H1 (cell line): ENCODE measurements at regions not wholly inside any gene's neighbourhood (a gene's known extent, or its start where the extent isn't known, plus 50 kb on each side); places are given as distances from the start of the nearest gene placed in this dataset.
"Not testable (repeated sequence)": the region's sequence is repeated elsewhere in the genome, so short reads cannot be mapped to it uniquely, and the experiment has no call there.

ENCODE experiments used
- CTCF ChIA-PET: fragments of 300-600 bp; sonication (Branson Sonifier 250); formaldehyde crosslinking; loops from one replicate; lab custom pipeline; 2021; ENCODE audit not compliant: partially characterized antibody; lab: Charles Lee
- POLR2A ChIA-PET: fragments of 300-600 bp; sonication (Branson Sonifier 250); formaldehyde crosslinking; loops from one replicate; lab custom pipeline; 2021; ENCODE audit warnings: inconsistent platforms; ENCODE audit not compliant: partially characterized antibody; lab: Charles Lee
- DNase-seq, 2 experiments: peaks; one replicate each; pipeline versions ENCODE4 v3.0.0 to v3.0.0-alpha.2; 2010 to 2022; ENCODE audit warnings: low spot score in 2 of 2, low read depth in 1 of 2, mixed read lengths in 1 of 2
- FAIRE-seq: peaks from 2 replicates; lab custom pipeline; 2011; peaks lifted over from hg19 to GRCh38; lab: Jason Lieb, UNC
- H2AFZ ChIP-seq: 2 replicates; pipeline ENCODE4 v1.8.1; 2012; ENCODE audit warnings: low read length, inconsistent platforms
- H2AK5ac ChIP-seq: 2 replicates; pipeline ENCODE4 v1.6.1; 2013; ENCODE audit warnings: low read depth, low read length
- H2BK120ac ChIP-seq: replicated peaks from 2 replicates; pipeline ENCODE3; 2013; ENCODE audit warnings: low read depth, low read length, inconsistent platforms
- H2BK12ac ChIP-seq: 2 replicates; pipeline ENCODE4 v1.6.1; 2013; ENCODE audit warnings: low read depth, low read length
- H2BK15ac ChIP-seq: 2 replicates; pipeline ENCODE4 v1.6.1; 2013; ENCODE audit warnings: low read length
- H2BK20ac ChIP-seq: 2 replicates; pipeline ENCODE4 v1.6.1; 2013; ENCODE audit warnings: low read length
- H2BK5ac ChIP-seq: 2 replicates; pipeline ENCODE4 v1.6.1; 2013; ENCODE audit warnings: low read depth, low read length
- H3K14ac ChIP-seq: 2 replicates; pipeline ENCODE4 v1.6.1; 2013; ENCODE audit warnings: inconsistent platforms; ENCODE audit not compliant: insufficient read length
- H3K18ac ChIP-seq: 2 replicates; pipeline ENCODE4 v1.6.1; 2013; ENCODE audit warnings: low read length; ENCODE audit errors: extremely low read depth
- H3K23ac ChIP-seq: 2 replicates; pipeline ENCODE4 v1.6.1; 2013; ENCODE audit warnings: inconsistent platforms; ENCODE audit not compliant: insufficient read length
- H3K23me2 ChIP-seq: 2 replicates; pipeline ENCODE4 v1.6.1; 2013; ENCODE audit warnings: low read depth, low read length
- H3K27ac ChIP-seq: 2 replicates; pipeline ENCODE4 v1.6.1; 2011; ENCODE audit warnings: low read depth, low read length, inconsistent platforms
- H3K27me3 ChIP-seq, 4 experiments: replicated peaks in 1 of 4; 1 replicate in 1 of 4; 2 replicates in 3 of 4; pipeline versions ENCODE4 v1.6.1 to v1.8.1; 2011 to 2013; ENCODE audit warnings: low read length in 3 of 4, mild to moderate bottlenecking in 3 of 4, inconsistent platforms in 2 of 4, mixed read lengths in 2 of 4, moderate library complexity in 1 of 4; ENCODE audit not compliant: control insufficient read depth in 3 of 4, insufficient read depth in 3 of 4; ENCODE audit errors: extremely low read depth in 1 of 4
- H3K36me3 ChIP-seq, 4 experiments: 2 replicates each; pipeline versions ENCODE4 v1.6.1 to v1.8.1; 2011 to 2013; ENCODE audit warnings: mild to moderate bottlenecking in 4 of 4, low read length in 3 of 4, moderate library complexity in 2 of 4, control low read depth in 1 of 4, inconsistent platforms in 1 of 4; ENCODE audit not compliant: insufficient read depth in 4 of 4, control insufficient read depth in 2 of 4
- H3K4ac ChIP-seq: replicated peaks from 2 replicates; pipeline ENCODE3; 2013; ENCODE audit warnings: low read length, low read depth, mixed read lengths, inconsistent platforms; ENCODE audit not compliant: insufficient read length
- H3K4me1 ChIP-seq, 4 experiments: replicated peaks in 1 of 4; 1 replicate in 1 of 4; 2 replicates in 3 of 4; pipeline versions ENCODE4 v1.6.1 to v1.8.1; 2011 to 2013; ENCODE audit warnings: low read length in 3 of 4, inconsistent platforms in 2 of 4, mixed read lengths in 1 of 4; ENCODE audit not compliant: insufficient read depth in 4 of 4, control insufficient read depth in 3 of 4
- H3K4me2 ChIP-seq, 2 experiments: 2 replicates each; pipeline versions ENCODE4 v1.6.1 to v1.8.1; 2011 to 2013; ENCODE audit warnings: low read depth in 2 of 2, low read length in 2 of 2, control low read depth in 1 of 2, inconsistent platforms in 1 of 2, mild to moderate bottlenecking in 1 of 2; ENCODE audit not compliant: insufficient read depth in 1 of 2
- H3K4me3 ChIP-seq, 4 experiments: fragments of 200-600, 300-600 bp in 1 of 4; sonication (generic), shearing (Covaris generic), sonication (Bioruptor Twin) in 1 of 4; 2 replicates each; pipeline versions ENCODE4 v1.5.1 to v1.8.1; 2011 to 2016; ENCODE audit warnings: low read length in 4 of 4, low read depth in 3 of 4, control low read depth in 2 of 4, inconsistent platforms in 2 of 4, mild to moderate bottlenecking in 2 of 4, mixed read lengths in 1 of 4, moderate library complexity in 1 of 4; ENCODE audit not compliant: insufficient read depth in 2 of 4; ENCODE audit errors: extremely low read depth in 1 of 4
- H3K56ac ChIP-seq: replicated peaks from 2 replicates; pipeline ENCODE3; 2013; ENCODE audit warnings: low read depth, mild to moderate bottlenecking, mixed read lengths, low read length, inconsistent platforms; ENCODE audit not compliant: insufficient read length
- H3K79me1 ChIP-seq: 2 replicates; pipeline ENCODE4 v1.6.1; 2013; ENCODE audit warnings: low read depth, low read length, control low read depth
- H3K79me2 ChIP-seq, 2 experiments: 2 replicates each; pipeline versions ENCODE4 v1.6.1 to v1.8.1; 2012 to 2013; ENCODE audit warnings: low read length in 2 of 2, mild to moderate bottlenecking in 2 of 2, inconsistent platforms in 1 of 2; ENCODE audit not compliant: insufficient read depth in 2 of 2, control insufficient read depth in 1 of 2
- H3K9ac ChIP-seq, 4 experiments: replicated peaks in 1 of 4; 1 replicate in 1 of 4; 2 replicates in 3 of 4; pipeline versions ENCODE4 v1.6.1 to v1.8.1; 2011 to 2013; ENCODE audit warnings: low read depth in 3 of 4, low read length in 3 of 4, control low read depth in 2 of 4, mild to moderate bottlenecking in 2 of 4, moderate library complexity in 2 of 4, inconsistent platforms in 1 of 4; ENCODE audit errors: extremely low read depth in 1 of 4
- H3K9me3 ChIP-seq, 2 experiments: 2 replicates each; pipeline versions ENCODE4 v1.6.1 to v1.8.1; 2012 to 2013; ENCODE audit warnings: mild to moderate bottlenecking in 2 of 2, moderate library complexity in 2 of 2, control low read depth in 1 of 2, inconsistent platforms in 1 of 2, low read depth in 1 of 2, low read length in 1 of 2, mixed read lengths in 1 of 2; ENCODE audit not compliant: insufficient read depth in 2 of 2
- H4K20me1 ChIP-seq, 2 experiments: replicated peaks in 1 of 2; 2 replicates each; pipeline versions ENCODE3 to v1.8.1; 2011 to 2013; ENCODE audit warnings: inconsistent platforms in 2 of 2, low read length in 2 of 2, mild to moderate bottlenecking in 1 of 2; ENCODE audit not compliant: insufficient read depth in 2 of 2, control insufficient read depth in 1 of 2
- H4K5ac ChIP-seq: 2 replicates; pipeline ENCODE4 v1.6.1; 2013; ENCODE audit warnings: low read length, low read depth, mixed read lengths, inconsistent platforms; ENCODE audit not compliant: insufficient read length
- H4K8ac ChIP-seq: 2 replicates; pipeline ENCODE4 v1.8.0; 2013; ENCODE audit warnings: mild to moderate bottlenecking, moderate library complexity, low read length, inconsistent platforms; ENCODE audit not compliant: insufficient read depth; ENCODE audit errors: extremely low read depth
- H4K91ac ChIP-seq: replicated peaks from 2 replicates; pipeline ENCODE3; 2013; ENCODE audit warnings: low read length, mixed read lengths, inconsistent platforms; ENCODE audit not compliant: insufficient read length
- WGBS, 2 experiments: shearing (Covaris generic) in 1 of 2; methylation state at CpG; one replicate each; pipeline versions ENCODE4 v1.1.6 to v1.1.7; 2013 to 2015; ENCODE audit warnings: low lambda C conversion rate in 2 of 2, mixed read lengths in 2 of 2, inconsistent platforms in 1 of 2, low coverage in 1 of 2, missing lambda C conversion rate in 1 of 2; ENCODE audit not compliant: insufficient replicate concordance in 2 of 2, insufficient coverage in 1 of 2, insufficient read length in 1 of 2; ENCODE audit errors: extremely low coverage in 1 of 2, missing lambda C conversion rate in 1 of 2; 5-methylcytosine and 5-hydroxymethylcytosine counted together

GRCh38 chr7:56809734-56810133, 322.5 kb downstream of the ZNF479 start:
- H3K79me2 ChIP-seq, H3K23ac ChIP-seq, H2AFZ ChIP-seq, H3K79me1 ChIP-seq, H4K8ac ChIP-seq, H4K5ac ChIP-seq, H2BK120ac ChIP-seq, H4K91ac ChIP-seq, H3K18ac ChIP-seq, H3K27ac ChIP-seq, H3K56ac ChIP-seq, H3K36me3 ChIP-seq, FAIRE-seq, CTCF ChIA-PET, H3K14ac ChIP-seq, H2AK5ac ChIP-seq, H3K4ac ChIP-seq, H3K23me2 ChIP-seq, H2BK15ac ChIP-seq, H2BK20ac ChIP-seq, H2BK5ac ChIP-seq, POLR2A ChIA-PET, H3K4me2 ChIP-seq, H3K9ac ChIP-seq, H3K4me3 ChIP-seq, H3K4me1 ChIP-seq, H2BK12ac ChIP-seq, H3K27me3 ChIP-seq, H4K20me1 ChIP-seq, DNase-seq: not testable (repeated sequence)
- H3K9me3 ChIP-seq = peaks cover 12 to 74% of the 10 kb centered on the region in 2 experiments; a peak in 3 of 4 replicates
- 72% methylated on average over 13 of the region's 19 CpGs; no CpG with 5 or more reads in 1 of the 2 experiments for WGBS, 2 experiments

GRCh38 chr7:56804755-56805064, 327.5 kb downstream of the ZNF479 start:
- H3K23me2 ChIP-seq, H3K56ac ChIP-seq, H2BK15ac ChIP-seq, H3K4me1 ChIP-seq, H3K27ac ChIP-seq, H2BK12ac ChIP-seq, H3K14ac ChIP-seq, H3K23ac ChIP-seq, FAIRE-seq, CTCF ChIA-PET, H2BK120ac ChIP-seq, H4K91ac ChIP-seq, POLR2A ChIA-PET, H2AK5ac ChIP-seq, H3K4me3 ChIP-seq, H3K79me2 ChIP-seq, H3K27me3 ChIP-seq, H4K8ac ChIP-seq, H3K79me1 ChIP-seq, H3K4ac ChIP-seq, H3K18ac ChIP-seq, H3K9ac ChIP-seq, H2BK5ac ChIP-seq, H3K4me2 ChIP-seq, H3K36me3 ChIP-seq, DNase-seq, H4K5ac ChIP-seq, H2AFZ ChIP-seq, H4K20me1 ChIP-seq, H2BK20ac ChIP-seq: not testable (repeated sequence)
- H3K9me3 ChIP-seq = peaks cover 2 to 68% of the 10 kb centered on the region in 2 experiments; a peak in 2 of 4 replicates
- WGBS, 2 experiments = 85% methylated on average over 7 of the region's 13 CpGs; no CpG with 5 or more reads in 1 of the 2 experiments
